ENCODE measurements at regions not wholly inside any gene's neighbourhood (a gene's known extent, or its start where the extent isn't known, plus 50 kb on each side); places are given as distances from the start of the nearest gene placed in this dataset.

- Histone ChIP-seq H3K9me3 (no peaks in the 10 kb centered on the region), H3K27me3 (ENCODE audit: low read depth) (no peaks in the 10 kb centered on the region), H3K27ac (no peak overlapping the region), H3K4me3 (no peak overlapping the region), H3K4me1 (no peaks in the 10 kb centered on the region), H3K36me3 (no peaks in the 10 kb centered on the region)
- no peak for DNase-seq
- ATAC-seq, result no peak
- TF ChIP-seq CTCF (IDR thresholded peaks at IDR 0.05), result no peak
- intact Hi-C loops (cut with DNase I), result no loop called here
Observed at GRCh38 chr6:84511929-84512328, 252.5 kb downstream of the TBX18 start.

- H3K27ac ChIP-seq, result no peak overlapping the region
- H3K27me3 ChIP-seq (ENCODE audit: low read depth), result no peaks in the 10 kb centered on the region
- DNase-seq (no peak), ATAC-seq (no peak)
- no peak overlapping the region for H3K4me3 ChIP-seq
- intact Hi-C loops (cut with DNase I), result no loop called here
- H3K4me1 ChIP-seq, result no peaks in the 10 kb centered on the region
- no peaks in the 10 kb centered on the region for H3K36me3 ChIP-seq
- no peaks in the 10 kb centered on the region for H3K9me3 ChIP-seq
- no peak for TF ChIP-seq CTCF (IDR thresholded peaks at IDR 0.05)
Observed at GRCh38 chr6:84508981-84509380, 255.4 kb downstream of the TBX18 start.

- Histone ChIP-seq H3K4me3 (no peak overlapping the region), H3K27ac (no peak overlapping the region), H3K9me3 (no peaks in the 10 kb centered on the region), H3K27me3 (ENCODE audit: low read depth) (no peaks in the 10 kb centered on the region), H3K4me1 (no peaks in the 10 kb centered on the region), H3K36me3 (no peaks in the 10 kb centered on the region)
- ATAC-seq (no peak), DNase-seq (no peak)
- TF ChIP-seq CTCF (IDR thresholded peaks at IDR 0.05), result no peak
- intact Hi-C loops (cut with DNase I), result no loop called here
Observed at GRCh38 chr6:84508334-84508733, 256.1 kb downstream of the TBX18 start.

GRCh38 chr6:84504025-84504424 is 260.4 kb downstream of the TBX18 start:
- no peak for TF ChIP-seq CTCF (IDR thresholded peaks at IDR 0.05)
- H3K27me3 ChIP-seq (ENCODE audit: low read depth), result no peaks in the 10 kb centered on the region
- no peaks in the 10 kb centered on the region for H3K4me1 ChIP-seq
- no peak for DNase-seq
- H3K4me3 ChIP-seq, result no peak overlapping the region
- no peak overlapping the region for H3K27ac ChIP-seq
- no peak for ATAC-seq
- no peaks in the 10 kb centered on the region for H3K36me3 ChIP-seq
- intact Hi-C loops (cut with DNase I), result no loop called here
- no peaks in the 10 kb centered on the region for H3K9me3 ChIP-seq

- Histone ChIP-seq H3K4me1 (no peaks in the 10 kb centered on the region), H3K27ac (no peak overlapping the region), H3K36me3 (no peaks in the 10 kb centered on the region), H3K4me3 (no peak overlapping the region), H3K27me3 (ENCODE audit: low read depth) (no peaks in the 10 kb centered on the region), H3K9me3 (no peaks in the 10 kb centered on the region)
- DNase-seq (no peak), ATAC-seq (no peak)
- TF ChIP-seq CTCF (IDR thresholded peaks at IDR 0.05), result no peak
- intact Hi-C loops (cut with DNase I), result no loop called here
Observed at GRCh38 chr6:84501315-84501714, 263.1 kb downstream of the TBX18 start.

GRCh38 chr6:84500726-84501125 is 263.7 kb downstream of the TBX18 start:
- Histone ChIP-seq H3K4me1 (no peaks in the 10 kb centered on the region), H3K27ac (no peak overlapping the region), H3K27me3 (ENCODE audit: low read depth) (no peaks in the 10 kb centered on the region), H3K36me3 (no peaks in the 10 kb centered on the region), H3K4me3 (no peak overlapping the region), H3K9me3 (no peaks in the 10 kb centered on the region)
- intact Hi-C loops (cut with DNase I), result no loop called here
- no peak for TF ChIP-seq CTCF (IDR thresholded peaks at IDR 0.05)
- DNase-seq (no peak), ATAC-seq (no peak)
